Astrocyte of the cerebellum (primary cell): ENCODE measurements at regions not wholly inside any gene's neighbourhood (a gene's known extent, or its start where the extent isn't known, plus 50 kb on each side); places are given as distances from the start of the nearest gene placed in this dataset.

ENCODE experiments used
- DNase-seq: peaks from one replicate; pipeline ENCODE4 v3.0.0-alpha.2; 2011; ENCODE audit warnings: low read depth
- H3K4me3 ChIP-seq: 2 replicates; pipeline ENCODE4 v1.5.1; 2011; ENCODE audit warnings: mild to moderate bottlenecking, low read depth, low read length, moderate library complexity
- CTCF ChIP-seq: IDR thresholded peaks from 2 replicates; pipeline ENCODE4 v1.5.1; 2012; ENCODE audit warnings: low read length, low read depth, moderate library complexity, mild to moderate bottlenecking; ENCODE audit errors: missing control alignments
- in situ Hi-C: cut with HindIII; loops from 2 replicates; pipeline ENCODE4 v1.10.0; 2017; ENCODE audit warnings: low sequenced_read_pairs

GRCh38 chr4:138918169-138918869, 97.3 kb upstream of the NOCT start:
- no peak for TF ChIP-seq CTCF
- no peak overlapping the region for H3K4me3 ChIP-seq
- in situ Hi-C loops: loop anchor here (5.0 to 25.0 kb wide), 2 partner anchors 76 to 231 kb away; no protein-coding TSS in a partner anchor
- no peak for DNase-seq

- in situ Hi-C loops: loop anchor here (5.0 to 25.0 kb wide), 2 partner anchors 74 to 229 kb away; no protein-coding TSS in a partner anchor
- no peak for TF ChIP-seq CTCF
- no peak overlapping the region for H3K4me3 ChIP-seq
- no peak for DNase-seq
These were observed 98.8 kb upstream of the NOCT start for GRCh38 chr4:138916763-138917162.

- no peak for TF ChIP-seq CTCF
- in situ Hi-C loops: loop anchor here (5.0 to 25.0 kb wide), 2 partner anchors 73 to 228 kb away; no protein-coding TSS in a partner anchor
- DNase-seq: no peak
- H3K4me3 ChIP-seq: no peak overlapping the region
These were observed 99.8 kb upstream of the NOCT start for GRCh38 chr4:138915756-138916155.

- no peak for DNase-seq
- in situ Hi-C loops: loop anchor here (25.0 kb wide), 1 partner anchor 226 kb away; no protein-coding TSS in a partner anchor
- H3K4me3 ChIP-seq: no peak overlapping the region
- no peak for TF ChIP-seq CTCF
These were observed 102.8 kb upstream of the NOCT start for GRCh38 chr4:138912704-138913340.

GRCh38 chr4:138911909-138912703, 103.5 kb upstream of the NOCT start:
- DNase-seq: no peak
- no peak for TF ChIP-seq CTCF
- H3K4me3 ChIP-seq: no peak overlapping the region
- in situ Hi-C loops: loop anchor here (25.0 kb wide), 1 partner anchor 225 kb away; no protein-coding TSS in a partner anchor

GRCh38 chr4:138910914-138911336, 104.7 kb upstream of the NOCT start:
- in situ Hi-C loops: loop anchor here (25.0 kb wide), 1 partner anchor 224 kb away; no protein-coding TSS in a partner anchor
- TF ChIP-seq CTCF: no peak
- H3K4me3 ChIP-seq: no peak overlapping the region
- DNase-seq: peak; percentile 70
